Iris pigment epithelial cell (primary cell): ENCODE measurements at regions not wholly inside any gene's neighbourhood (a gene's known extent, or its start where the extent isn't known, plus 50 kb on each side); places are given as distances from the start of the nearest gene placed in this dataset.
"Not testable (repeated sequence)": the region's sequence is repeated elsewhere in the genome, so short reads cannot be mapped to it uniquely, and the experiment has no call there.

Experiments used
- DNase-seq: peaks from one replicate; pipeline ENCODE4 v3.0.0-alpha.2; 2011; ENCODE audit warnings: low read depth

DNA sequence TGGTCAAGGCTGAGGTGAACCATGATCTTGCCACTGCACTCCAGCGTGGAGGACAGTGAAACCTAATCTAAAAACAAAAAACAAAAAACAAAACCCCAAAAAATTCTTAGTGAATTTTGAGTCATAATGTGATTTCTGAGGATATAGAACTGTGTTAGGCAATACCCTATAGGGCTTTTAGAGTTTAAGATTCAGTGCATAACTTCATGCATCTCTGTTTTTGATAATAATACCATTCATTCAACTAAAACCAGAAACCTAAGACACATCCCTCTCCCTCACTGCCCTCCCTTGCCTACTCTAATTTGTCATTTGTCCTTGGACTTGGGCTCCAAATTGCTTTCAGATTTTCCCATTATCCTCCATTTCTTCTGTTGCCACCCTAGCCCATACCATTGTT, 405.7 kb upstream of the EDIL3 start:
- no peak for DNase-seq

DNA sequence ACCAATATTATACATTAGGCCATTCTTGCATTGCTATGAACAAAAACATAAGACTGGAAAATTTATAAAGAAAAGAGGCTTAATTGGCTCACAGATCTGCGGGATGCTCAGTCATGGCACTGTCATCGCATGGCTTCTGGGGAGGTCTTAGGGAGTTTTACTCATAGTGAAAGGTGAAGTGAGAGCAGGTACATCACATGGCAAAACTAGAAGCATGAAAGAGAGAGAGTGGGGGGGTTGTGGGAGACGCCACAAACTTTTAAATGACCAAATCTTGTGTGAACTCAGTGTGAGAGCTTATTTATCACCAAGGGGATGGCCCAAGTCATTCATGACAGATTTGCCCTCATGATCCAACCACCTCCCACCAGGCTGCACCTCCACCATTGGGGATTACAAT, 398.3 kb upstream of the EDIL3 start:
- no peak for DNase-seq

DNA sequence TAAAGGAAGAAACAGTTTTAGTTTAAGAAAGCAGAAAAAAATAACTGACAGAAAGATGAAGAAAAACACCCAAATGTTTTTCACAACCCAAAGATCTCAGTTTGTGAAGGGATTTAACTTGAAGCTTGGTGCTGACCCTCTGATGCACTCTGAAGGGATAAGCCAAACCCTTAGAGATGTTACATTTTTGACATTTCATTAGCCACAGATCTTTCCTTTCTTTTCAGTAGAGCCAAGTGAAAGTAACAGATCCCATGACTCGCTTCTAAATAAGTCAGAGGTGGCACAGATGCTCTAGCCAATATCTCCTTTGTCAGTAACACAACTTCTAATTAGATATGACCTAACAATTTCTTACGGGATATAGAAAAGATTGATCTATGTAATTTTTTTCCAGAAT, 394.5 kb upstream of the EDIL3 start:
- peak; percentile 72 for DNase-seq

DNA sequence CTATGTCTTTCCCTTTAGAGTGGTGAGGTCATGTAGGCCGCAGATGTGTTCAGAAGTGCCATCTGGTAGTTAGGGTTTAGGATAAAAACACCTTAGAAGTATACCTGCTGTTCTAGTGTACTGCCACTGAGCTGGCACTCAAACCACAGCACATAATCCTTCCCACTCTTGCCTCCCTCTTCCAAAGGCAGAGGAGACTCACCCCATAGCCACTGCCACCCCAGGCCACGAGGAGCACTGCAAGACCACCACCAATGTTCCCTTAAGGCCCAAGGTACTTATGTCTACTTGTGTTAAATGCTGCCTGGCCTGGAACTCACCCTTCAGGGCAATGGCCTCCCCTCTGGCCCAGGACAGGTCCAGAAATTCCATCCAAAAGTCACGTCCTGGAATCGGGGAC, 379.5 kb upstream of the EDIL3 start:
- no peak for DNase-seq

DNA sequence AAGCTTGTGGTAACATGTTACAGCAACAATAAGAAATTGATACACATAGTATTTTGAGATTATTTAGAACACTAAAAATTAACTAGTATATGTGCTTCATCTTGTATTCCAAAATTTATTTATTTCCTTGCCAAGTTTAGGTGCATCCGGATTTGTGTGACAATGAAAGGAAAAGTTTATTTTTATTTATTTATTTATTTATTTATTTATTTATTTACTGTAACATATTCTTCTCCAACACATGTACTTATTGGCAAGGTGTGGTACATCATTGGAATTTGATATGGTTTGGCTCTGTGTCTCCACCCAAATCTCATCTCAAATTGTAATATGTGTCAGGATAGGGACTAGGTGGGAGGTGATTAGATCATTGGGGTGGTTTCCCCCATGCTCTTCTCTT, 373.3 kb upstream of the EDIL3 start:
- DNase-seq = no peak

DNA sequence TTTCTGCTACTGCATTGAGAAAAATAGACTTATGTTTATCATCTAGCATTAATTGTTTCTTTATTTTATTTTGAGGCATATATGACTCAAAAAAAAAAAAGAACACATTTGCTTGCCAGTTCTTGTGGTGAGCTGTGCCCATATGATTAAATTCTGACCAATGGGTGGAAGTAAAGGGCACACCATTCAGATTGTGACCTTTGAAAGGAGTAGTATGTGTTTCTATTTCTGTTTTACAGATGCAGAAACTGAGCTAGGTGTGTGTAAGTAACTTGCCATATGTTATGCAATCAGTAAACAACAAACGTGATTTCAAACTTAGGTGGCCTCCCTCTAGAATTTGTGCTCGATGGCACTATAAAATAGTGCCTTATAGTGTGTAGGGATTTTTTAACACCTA, 368.1 kb upstream of the EDIL3 start:
- DNase-seq = no peak

DNA sequence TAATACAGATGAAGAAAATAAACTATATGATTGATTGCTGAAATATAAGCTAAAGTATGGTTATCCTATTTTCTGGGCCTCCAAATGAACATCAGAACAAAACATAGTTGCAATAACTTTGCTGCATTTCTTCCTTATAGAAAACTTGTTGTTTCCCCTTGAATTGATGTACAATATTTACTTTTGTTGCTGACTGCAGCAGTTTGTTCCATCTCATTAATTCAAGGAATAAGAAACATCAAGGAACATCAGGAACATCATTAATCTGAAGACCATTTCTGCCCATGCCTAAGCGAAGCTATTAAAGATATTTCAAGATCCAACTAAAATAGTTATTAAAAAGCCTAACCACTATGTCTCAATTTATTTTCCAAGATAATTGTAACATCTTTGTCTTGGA, 363.6 kb upstream of the EDIL3 start:
- no peak for DNase-seq

DNA sequence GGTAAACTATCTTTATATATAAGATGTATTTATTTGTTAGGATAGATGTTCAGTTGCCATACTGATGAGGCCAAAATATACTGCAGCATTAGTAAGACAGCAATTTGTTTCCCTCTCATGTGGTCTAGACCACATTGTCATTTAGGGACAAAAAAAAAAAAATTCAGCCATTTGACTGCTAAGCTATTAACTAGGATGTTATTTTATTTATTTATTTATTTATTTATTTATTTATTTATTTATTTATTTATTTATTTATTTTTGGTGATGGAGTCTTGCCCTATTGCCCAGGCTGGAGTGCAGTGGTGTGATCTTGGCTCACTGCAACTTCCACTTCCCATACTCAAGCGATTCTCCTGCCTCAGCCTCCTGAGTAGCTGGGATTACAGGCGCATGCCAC, 361.6 kb upstream of the EDIL3 start:
- not testable (repeated sequence) for DNase-seq

DNA sequence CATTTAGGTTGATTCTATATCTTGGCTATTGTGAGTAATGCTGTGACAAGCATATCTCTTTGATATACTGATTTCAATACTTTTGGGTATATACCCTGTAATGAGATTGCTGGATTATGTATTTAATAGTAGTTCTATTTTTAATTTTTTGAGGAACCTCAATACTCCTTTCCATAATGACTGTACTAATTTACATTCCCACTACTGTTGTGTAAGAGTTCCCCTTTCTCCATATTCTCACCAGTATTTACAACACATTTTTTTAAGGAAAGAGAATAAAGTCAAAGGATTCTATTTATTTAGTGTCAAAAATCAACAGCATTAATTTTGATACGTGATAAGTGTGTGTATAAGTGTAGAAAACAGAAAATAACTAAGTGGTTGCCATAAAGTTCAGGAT, 356.4 kb upstream of the EDIL3 start:
- DNase-seq = no peak

DNA sequence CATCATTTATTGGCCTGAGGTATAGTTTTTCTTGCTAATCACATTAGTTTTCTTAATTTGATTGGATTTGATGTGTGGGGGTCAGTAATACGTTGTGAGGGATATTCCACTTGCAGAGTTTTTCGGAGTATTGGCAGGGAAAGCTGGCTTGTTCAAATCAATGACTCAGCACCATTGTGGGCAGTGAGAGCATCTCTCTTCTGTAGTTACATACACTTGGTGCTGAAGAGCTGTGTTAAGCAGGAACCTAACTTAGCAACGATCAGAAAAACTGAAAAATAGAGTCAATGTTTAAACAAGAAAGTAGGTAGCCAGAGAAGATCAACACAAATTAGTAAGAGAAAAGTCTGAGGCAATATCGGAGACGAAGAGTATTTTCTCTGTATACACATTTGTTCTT, 344.6 kb upstream of the EDIL3 start:
- peak; percentile 54 for DNase-seq

DNA sequence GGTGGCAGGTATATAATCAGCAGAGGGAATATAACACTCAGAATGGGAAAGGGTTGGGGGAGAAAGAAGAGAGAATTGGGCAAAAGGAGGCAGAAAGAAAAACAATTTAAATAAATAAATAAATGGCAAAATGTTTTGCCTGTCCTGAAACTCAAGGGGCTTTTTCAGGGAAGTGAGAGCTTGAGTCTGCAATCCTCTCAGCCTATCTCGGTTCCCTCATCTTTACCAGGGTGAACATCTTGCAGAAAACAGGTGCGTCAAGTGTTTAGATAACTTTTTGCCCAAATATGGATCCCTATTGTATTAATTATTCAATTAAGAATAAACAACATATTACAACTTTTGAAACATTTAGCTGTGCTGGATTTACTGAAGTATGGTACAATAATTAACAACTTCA, 343.0 kb upstream of the EDIL3 start:
- no peak for DNase-seq

DNA sequence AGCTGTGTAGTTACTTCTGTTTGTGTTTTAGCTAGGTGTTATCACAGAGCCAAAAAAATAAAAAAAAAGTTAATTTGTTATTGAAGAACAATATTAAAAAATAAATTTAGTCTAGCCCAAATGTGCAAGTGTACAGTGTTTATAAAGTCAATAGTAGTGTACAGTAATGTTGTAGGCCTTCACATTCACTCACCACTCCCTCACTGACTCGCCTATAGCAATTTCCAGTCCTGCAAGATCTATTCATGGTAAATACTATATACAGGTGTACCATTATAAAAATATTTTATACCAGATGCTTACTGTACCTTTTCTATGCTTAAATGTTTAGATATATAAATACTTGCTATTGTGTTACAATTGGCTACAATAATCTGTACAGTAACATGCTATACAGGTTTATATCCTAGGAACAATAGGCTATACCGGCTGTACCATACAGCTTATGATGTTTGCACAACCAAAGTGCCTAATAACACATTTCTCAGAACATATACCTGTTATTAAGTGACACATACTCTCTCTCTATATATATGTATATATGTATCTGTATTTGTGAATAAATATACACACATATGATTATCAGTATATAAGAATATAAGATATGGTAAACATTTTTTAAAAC, 341.4 kb upstream of the EDIL3 start:
- DNase-seq = no peak

DNA sequence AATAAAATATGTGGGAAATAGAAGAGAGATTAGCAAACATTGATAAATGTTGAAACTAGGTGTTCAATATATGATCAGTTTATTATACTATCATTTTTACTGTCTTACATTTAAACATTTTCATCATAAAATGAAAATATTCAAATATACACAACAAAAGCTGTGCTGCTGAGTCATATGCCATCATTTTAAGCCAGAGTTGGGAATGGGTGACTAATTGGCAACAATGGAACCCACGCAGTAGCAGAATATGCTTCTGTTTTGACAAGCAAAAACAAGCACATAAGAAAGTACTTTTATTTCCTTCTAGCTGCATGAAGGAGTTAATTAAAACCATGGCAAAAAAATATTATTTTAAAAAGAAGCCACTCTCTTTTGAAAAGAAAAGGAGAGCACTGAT, 340.0 kb upstream of the EDIL3 start:
- DNase-seq = peak; percentile 79

DNA sequence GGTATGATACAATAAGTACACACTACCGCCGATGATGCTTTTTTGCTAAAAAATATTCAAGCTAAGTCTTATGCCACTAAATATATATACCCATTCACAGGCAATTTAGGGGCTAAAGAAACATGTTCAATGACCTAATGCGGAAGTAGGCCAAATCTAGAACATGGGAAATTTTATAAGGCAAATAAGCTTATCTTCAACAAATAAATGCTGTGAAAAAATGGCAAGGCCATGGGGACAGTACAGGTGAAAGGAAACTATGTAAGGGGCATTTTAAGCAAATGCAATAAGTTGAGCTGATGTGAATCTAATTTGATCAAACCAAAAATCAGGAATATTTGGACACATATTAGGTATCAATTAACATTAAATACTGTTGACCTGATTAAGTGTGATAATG, 339.5 kb upstream of the EDIL3 start:
- DNase-seq = no peak

DNA sequence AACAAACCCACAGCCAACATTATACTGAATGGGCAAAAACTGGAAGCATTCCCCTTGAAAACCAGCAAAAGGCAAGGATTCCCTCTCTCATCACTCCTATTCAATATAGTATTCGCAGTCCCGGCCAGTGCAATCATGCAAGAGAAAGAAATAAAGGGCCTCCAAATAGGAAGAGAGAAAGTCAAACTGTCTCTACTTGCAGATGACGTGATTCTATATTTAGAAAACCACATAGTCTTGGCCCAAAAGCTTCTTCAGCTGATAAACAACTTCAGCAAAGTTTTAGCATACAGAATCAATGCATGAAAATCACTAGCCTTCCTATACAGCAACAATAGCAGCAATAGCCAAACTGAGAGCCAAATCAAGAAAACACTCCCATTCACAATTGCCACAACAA, 333.7 kb upstream of the EDIL3 start:
- DNase-seq = no peak

DNA sequence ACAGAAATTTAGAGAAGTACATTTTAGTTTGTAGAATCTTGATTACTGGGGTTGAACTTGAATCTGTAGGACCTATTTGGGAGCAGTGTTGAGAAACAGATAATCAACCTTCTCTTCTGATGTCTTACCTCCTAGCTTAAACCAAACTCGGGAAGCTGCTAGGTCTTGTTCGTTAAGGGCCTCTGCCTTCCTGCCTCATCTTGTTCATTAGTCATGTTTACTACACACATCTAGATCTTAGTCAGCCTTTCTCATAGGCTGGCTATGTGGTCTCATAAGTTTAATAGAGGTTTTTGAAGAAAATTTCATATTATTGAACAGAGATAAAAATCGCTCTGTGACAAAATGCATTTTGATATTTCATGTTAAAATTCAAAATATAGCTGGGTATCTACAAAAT, 331.0 kb upstream of the EDIL3 start:
- no peak for DNase-seq

DNA sequence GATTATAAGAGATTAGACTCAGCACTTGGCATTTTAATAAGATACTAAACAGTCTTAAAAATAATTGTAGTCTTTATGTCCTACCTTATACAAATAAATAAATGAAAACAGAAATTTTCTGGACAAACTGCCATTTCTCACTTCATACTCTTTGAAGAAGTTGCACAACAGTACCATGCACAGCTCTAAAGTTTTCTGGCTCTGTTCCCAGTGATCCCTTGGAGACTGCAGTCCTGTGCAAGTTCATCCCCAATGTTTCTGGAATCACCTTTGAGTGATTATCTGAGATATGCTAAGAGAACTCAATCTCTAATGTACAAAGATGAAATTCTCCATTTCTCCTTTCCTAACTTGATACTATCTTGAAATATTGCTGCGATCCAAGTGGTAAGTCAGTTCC, 330.4 kb upstream of the EDIL3 start:
- DNase-seq = peak; percentile 44

DNA sequence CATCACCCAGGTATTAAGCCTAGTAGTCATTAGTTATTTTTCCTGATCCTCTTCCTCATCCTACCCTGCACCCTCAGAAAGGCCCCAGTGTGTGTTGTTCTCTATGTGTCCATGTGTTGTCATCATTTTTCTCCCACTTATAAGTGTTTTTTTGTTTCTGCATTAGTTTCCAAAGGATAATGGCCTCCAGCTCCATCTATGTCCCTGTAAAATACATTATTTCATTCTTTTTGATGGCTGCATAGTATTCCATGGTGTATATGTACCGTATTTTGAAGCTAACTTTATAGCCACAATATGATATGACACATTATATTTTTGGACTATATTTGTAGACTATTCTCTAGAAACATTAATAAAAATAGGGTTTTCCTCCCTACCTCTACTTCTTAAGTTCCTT, 324.4 kb upstream of the EDIL3 start:
- no peak for DNase-seq

DNA sequence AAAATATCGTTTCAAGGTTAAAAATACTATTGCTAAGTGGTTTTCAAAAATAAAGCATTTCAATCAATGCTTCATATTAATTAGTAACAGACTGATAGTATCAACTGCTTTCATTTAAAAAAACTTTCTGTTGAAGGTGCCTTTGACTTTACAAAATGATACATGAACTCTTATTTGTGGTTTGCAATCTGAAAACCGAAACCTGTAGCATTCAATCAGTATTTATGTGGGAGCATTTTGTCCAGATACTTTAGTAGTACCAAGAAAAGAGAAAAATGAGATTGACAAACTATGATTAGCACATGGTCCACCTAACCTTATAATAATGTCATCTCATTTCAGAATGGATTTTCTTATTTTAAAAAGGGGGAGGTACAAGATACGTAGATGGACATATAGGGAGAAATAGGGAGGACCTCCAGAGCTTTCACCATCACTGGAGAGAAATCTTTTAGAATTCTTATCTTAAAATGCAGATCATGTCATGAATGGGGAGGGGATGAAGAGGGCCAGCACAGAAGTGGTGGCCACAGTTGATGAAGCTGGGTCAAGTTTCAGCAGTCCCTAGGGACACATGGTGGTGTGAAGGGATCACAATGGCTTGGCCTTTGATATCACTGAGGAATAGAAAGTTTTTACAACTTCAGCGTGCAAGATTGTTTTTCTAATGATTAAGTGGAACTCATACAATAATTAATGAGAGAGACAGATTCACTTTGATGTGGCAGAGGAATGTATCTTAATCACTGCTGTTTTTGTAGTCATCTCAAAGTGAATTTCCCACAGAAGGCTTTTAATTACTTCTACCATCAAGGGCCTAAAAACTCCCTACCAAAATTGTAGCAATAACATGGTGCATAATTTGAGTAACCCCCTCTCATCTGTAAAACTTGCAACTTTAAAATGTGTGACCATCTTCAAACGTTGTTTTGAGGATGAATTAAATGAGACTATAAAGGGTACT, 322.3 kb upstream of the EDIL3 start:
- DNase-seq = no peak

DNA sequence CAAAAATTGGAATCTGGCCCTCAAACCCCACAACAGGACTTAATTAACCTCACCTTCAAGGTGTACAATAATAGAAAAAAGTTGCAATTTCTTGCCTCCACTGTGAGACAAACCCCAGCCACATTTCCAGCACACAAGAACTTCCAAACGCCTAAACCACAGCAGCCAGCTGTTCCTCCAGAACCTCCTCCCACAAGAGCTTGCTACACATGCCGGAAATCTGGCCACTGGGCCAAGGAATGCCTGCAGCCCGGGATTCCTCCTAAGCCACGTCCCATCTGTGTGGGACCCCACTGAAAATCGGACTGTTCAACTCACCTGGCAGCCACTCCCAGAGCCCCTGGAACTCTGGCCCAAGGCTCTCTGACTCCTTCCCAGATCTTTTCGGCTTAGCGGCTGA, 315.9 kb upstream of the EDIL3 start:
- DNase-seq = not testable (repeated sequence)

DNA sequence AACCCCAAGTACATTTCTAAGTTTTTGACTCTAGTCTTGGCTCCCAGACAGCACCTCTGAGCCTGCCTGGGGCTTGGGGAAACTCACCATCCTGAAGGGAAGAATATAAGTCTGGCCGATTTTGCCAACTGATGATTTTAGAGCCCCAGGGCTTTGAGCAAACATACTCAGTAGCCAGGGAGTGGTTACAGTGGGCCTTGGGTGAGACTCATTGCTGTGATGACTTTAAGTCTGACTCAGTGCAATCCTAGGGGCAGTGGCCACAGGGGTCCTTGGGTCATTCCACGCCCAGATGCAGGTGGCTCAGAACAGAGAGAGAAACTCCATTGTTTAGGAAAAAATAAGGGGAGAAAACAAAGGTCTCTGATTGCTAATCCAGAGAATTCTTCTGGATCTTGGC, 312.0 kb upstream of the EDIL3 start:
- DNase-seq = peak; percentile 19

DNA sequence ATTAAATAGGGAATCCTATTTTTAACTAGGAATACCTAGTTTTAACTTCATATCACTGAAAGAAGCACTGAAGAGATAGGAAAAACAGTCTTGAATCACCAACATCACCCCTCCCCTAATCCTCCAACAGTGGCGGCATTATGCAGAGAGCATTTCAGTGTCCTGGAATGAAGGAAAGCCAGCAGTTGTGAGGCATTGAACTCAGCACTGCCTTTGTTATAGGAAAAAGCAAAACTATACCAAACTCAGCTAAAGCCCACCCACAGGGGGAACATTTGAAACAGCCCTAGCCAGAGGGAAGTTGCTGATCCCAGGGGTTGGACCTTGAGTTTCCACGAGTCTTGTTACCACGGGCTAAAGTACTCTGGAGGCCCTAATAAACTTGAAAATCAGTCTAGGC, 310.6 kb upstream of the EDIL3 start:
- DNase-seq = no peak

DNA sequence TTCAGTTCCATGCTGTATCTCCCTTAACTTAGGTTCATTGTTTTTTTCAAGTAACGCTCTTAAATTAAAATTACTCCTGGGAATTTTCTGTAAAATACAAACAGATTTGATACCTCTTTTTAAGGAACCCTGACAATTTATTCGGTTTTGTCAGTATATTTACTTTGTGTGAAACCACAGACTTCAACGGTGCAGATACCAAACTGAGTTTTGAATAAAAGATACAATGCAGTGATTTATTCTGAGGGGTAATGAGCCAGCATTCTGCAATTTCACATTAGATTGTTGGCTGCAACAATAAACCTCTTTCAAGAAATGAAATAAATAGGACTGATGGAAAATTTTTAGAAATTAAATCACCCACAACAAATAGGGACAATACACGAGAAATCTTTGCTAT, 308.6 kb upstream of the EDIL3 start:
- no peak for DNase-seq

DNA sequence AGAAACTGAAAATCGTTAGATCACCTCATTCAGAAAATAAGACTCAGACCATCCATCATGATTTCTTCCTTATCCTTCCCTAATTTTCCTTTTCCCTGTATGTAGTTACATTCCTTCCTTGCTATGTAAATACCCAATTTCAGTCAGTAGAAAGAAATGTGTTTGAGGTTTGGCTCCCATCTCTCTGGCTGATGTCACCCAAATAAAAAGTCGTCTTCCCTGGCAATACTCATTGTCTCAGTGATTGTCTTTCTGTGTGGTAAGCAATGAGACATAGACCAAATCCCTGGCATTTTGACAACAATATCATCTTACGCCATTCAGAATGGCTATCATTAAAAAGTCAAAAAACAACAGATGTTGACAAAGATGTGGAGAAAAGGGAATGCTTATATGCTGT, 303.9 kb upstream of the EDIL3 start:
- peak; percentile 89 for DNase-seq
